A673 (cell line): ENCODE measurements at regions not wholly inside any gene's neighbourhood (a gene's known extent, or its start where the extent isn't known, plus 50 kb on each side); places are given as distances from the start of the nearest gene placed in this dataset.

Source experiments
- CTCF ChIP-seq: fragments of 300-800, 200-600 bp; sonication (generic); conservative IDR thresholded peaks from 2 replicates; pipeline ENCODE4 v1.5.1; 2017; ENCODE audit warnings: low read depth, mild to moderate bottlenecking, antibody characterized with exemption, low read length, moderate library complexity, mixed read lengths
- EZH2 ChIP-seq: fragments of 200-600 bp; sonication (generic); IDR thresholded peaks from 2 replicates; pipeline ENCODE4 v1.6.1; 2017; ENCODE audit warnings: borderline replicate concordance, low read depth, mild to moderate bottlenecking, mixed read lengths, antibody characterized with exemption, low read length; ENCODE audit not compliant: poor library complexity, severe bottlenecking

- no peak for TF ChIP-seq EZH2
- no peak for TF ChIP-seq CTCF
Measured at GRCh38 chr7:386385-386784, 96.4 kb downstream of the FOXL3 start.
